ENCODE measurements at regions not wholly inside any gene's neighbourhood (a gene's known extent, or its start where the extent isn't known, plus 50 kb on each side); places are given as distances from the start of the nearest gene placed in this dataset.
"Not testable (repeated sequence)": the region's sequence is repeated elsewhere in the genome, so short reads cannot be mapped to it uniquely, and the experiment has no call there.

DNA sequence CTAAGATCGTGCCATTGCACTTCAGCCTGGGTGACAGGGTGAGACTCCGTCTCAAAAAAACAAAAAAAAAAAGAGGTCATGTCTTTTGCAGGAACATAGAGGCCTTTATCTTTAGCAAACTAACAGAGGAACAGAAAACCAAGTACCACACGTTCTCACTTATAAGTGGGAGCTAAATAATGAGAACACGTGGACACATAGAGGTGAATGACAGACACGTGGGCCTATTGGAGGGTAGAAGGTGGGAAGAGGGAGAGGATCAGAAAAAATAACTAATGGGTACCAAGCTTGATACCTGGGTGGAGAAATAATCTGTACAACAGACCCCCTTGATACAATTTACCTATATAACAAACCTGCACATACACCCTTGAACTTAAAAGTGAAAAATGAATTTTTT lies 401.4 kb upstream of the NAALADL2 start:
- no peak for DNase-seq (ENCODE audit: low spot score)

DNA sequence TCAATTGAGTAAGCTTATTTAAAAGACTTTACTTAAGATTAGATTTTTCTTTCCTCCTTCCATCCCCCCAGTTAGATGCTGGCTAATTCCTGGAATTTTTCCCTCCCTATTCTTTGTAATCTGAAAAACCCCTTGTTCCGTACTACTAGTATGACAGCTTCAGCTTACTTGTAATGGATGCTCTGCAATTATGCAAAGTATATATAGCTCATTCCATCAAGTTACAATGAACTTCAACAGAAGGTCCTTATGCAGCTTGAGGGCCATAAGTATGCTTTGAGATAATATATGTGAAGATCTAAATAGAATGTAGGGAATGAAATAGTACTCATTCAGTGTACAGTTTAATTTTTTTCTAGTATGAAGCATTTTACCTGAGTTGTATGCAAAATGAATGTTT lies 398.3 kb upstream of the NAALADL2 start:
- DNase-seq (ENCODE audit: low spot score) = no peak

DNA sequence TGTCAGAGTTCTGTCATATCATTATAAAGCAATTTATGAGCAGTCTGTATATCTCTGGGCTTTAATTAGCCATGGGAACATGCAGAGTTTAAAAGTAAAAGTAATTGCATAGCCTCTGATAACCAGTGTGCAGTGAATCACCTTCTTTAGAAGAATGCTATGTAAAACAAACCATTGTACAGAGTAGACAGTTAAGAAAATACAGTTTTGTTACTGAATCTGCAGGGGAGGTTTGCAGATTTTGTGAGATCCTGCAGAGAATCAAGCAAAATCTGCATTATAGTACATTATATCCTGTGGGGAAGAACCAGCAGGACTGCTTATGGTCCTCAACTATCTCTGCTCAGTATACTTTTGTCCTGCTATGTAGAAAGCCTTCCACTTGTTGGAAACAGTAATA lies 396.2 kb upstream of the NAALADL2 start:
- no peak for DNase-seq (ENCODE audit: low spot score)

DNA sequence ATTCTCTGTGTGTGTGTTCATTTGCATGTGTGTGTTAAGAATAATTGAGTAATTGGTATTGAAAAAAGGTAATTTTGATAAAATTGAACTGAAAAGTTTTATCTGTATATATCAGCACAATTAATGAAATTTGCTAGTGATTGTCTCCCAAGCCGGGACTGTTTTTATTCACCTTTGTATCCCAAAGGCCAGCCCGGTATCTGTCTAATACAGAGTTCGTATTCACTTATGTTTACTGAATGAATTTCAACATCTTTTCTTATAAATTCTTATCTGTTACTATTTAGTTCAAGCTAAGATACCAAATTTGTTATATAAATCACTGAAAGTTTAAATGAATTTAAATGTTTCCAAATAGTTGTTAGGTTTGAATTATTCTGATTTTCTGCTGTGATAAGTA lies 394.0 kb upstream of the NAALADL2 start:
- no peak for DNase-seq (ENCODE audit: low spot score)

DNA sequence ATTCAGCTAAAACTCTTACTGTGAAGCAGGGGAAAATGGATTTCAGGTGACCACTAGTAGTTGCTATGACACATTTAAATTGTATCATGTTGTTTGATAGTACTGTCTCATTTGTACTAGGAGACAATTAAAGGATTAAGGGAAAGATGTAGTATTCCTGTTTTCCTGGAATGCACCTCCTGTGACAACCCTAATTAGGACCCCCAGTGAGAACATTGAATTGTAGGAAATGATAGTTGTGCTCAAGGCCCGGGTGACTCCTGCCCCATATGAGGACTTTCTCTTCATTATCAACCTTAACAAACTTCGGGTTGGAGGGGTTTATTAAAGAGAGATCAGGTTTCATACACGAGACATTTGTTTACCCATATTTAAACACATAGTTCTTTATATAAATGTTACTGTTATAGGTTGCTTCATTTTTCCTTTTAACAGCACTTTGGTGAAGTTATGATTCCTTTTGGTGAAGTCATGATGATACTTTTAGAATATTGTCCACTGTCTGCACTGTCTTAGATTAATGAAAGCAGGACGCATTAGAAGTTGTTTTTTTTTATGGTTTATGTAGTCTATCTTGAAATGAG lies 392.6 kb upstream of the NAALADL2 start:
- no peak for DNase-seq (ENCODE audit: low spot score)

DNA sequence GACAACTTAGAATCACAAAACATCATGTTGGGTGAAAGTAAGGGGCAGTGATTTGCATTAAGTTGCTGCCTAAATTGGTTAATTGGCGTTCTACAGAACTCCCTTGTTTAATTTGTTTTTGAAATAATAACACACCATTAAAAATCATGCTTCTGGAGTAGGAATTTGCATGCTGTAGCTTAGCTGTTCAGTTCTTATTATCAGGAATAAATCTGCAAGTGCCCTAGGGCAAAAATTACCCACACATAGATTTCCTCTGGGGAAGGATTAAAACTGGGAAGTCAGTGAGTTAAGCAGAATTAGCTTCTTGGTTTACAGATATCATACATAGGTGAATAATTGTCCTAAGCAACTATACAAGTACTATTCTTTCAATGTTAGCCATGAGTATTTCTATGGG lies 381.6 kb upstream of the NAALADL2 start:
- DNase-seq (ENCODE audit: low spot score) = no peak

DNA sequence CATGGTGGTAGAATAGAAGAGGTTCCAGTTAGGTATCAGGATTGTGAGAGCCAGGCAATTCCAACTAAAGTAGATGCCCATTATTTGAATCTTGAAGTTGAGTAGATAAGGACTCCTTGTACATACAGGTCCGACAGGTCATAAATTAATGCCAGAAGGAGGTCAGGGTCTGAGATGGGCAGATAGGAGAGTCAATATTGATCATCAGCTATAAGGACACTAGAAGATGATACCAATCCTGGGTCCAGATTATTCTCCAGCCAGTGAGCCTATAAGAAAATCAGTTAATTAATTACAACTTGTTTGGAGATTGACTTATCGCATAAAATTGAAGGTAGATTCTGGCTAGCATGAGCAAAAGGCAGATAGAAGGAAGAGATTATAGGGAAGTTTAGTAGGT lies 378.4 kb upstream of the NAALADL2 start:
- DNase-seq (ENCODE audit: low spot score) = no peak

DNA sequence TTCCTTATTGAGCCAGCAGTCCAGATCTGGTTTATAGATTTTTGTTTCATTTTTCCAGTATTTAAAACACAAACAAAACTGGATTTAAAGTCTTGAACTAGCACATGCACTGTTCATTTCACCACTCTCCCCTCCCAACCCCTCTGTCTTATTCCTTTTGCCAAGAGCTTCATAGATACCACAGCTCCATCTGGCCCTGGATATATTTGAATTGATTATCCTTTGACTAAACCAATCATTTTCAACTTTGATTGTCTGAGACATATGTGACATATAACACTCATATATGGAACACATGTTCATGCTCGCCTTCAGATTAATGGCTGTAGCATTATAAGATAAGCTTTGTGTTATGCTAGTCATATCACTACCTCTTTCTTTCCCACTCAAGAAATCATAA lies 376.6 kb upstream of the NAALADL2 start:
- no peak for DNase-seq (ENCODE audit: low spot score)

DNA sequence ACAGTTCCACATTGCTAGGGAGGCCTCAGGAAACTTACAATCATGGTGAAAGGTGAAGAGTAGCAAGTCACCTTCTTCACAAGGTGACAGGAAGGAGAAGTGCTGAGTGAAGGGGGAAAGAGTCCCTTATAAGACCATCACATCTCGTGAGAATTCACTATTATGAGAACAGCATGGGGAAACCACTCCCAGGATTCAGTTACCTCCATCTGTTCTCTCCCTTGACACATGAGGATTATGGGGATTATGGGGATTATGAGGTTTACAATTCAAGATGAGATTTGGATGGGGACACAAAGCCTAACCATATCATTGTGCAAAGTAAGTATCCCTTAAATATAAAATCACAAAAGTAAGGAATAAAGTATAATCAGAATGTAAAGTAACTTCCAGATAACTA lies 375.9 kb upstream of the NAALADL2 start:
- no peak for DNase-seq (ENCODE audit: low spot score)

DNA sequence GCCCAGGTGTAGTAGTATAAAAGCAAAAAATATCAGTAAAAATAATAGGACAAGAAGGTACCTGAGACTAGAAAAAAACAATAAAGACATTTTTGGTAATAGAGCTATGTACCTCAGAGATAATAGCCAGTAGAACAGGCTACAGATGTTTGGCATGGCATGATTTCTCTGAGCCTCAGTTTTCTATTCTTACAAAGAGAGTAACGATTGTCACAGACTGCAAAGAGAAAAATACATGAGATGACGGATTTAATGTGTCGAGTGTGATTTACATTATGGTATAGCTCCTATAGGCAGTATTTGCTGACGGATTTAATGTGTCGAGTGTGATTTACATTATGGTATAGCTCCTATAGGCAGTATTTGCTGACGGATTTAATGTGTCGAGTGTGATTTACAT lies 375.3 kb upstream of the NAALADL2 start:
- DNase-seq (ENCODE audit: low spot score) = not testable (repeated sequence)

DNA sequence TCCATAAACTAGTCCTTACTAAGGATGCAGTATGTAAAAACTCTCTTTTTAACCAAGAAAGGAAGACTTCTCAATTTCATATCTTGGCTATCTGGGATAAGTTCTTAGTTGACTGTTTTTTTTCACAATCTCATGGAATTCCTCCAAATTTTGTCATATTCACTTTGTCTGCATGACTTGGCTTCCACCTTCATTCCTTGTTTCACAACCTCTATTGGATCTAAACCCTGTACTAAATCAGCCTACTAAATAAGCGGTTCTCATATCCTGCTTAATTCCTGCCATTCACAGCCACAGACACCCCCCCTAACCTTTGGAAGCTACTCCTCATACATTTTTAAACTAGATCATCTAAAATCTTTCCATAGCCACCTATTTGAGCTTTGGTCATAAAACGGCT lies 370.6 kb upstream of the NAALADL2 start:
- no peak for DNase-seq (ENCODE audit: low spot score)

DNA sequence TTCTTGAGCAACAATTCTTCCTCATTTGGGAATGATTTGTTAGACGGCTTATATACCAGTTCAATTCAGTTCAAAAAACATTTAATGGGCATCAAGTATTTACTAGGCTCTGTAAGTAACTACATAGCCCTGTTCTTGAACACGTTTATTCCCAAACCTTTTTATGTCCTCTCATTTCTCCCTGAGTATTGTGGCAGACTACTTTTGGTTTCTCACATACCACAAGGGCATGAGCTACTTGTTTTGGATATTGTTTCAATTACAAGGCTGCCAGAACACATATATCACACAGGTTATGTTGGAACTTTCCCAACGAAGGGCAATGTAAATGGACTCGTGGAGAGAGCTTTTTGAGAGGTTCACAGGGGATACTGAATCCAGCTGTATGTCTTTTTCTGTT lies 363.8 kb upstream of the NAALADL2 start:
- DNase-seq (ENCODE audit: low spot score) = no peak

DNA sequence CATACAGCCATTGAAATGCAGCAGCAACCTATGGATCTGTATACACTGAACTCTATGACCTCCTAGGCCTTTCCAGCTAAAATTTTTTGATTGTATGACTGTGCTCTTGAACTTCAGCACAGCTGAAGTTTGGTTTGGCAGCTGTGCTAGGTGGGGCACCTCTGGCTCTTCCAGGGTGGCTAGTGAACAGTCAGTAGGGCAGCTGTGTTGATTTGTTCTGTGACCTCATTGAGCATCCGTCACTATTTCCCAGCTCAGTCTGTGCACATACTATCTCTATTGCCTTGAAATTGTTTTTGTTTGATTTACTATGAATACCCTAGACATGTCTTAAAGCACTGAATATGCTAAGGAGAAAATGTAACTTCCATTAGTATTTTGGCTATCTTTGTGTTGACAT lies 363.2 kb upstream of the NAALADL2 start:
- DNase-seq (ENCODE audit: low spot score) = no peak

DNA sequence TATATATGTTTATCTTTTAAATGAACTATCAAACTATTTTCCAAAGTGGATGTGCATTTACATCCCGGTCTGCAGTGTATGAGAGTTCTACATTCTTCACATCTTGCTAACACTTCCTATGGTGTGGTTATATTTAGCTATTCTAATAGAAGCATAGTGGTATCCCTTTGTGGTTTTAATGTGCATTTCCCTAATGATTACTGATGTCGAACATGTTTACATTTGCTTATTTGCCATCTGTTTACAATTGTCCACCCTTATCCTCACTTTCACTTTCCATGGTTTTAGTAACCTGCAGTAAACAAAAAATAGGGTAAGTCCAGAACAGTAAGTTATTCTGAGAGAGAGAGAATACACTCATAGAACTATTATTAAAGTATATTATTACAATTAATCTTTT lies 360.5 kb upstream of the NAALADL2 start:
- peak; percentile 5 for DNase-seq (ENCODE audit: low spot score)

DNA sequence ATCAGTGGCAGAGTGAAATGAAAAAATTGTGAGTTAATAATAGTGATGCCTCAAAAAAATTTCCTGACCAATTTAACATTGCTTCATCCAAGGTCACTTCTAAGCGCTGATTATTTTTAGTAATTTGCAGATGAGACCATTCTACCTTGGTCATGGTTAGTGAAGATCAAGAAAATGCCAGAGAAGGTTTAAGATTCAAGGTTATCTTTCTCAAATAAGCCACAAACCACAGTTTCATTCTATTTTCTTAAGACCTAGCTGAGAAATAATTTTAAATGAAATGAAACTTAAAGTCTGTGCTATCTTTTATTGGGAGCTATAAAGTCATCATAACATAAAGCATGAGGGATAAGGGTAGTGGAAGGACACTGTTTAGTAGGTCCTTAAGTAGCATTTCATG lies 353.9 kb upstream of the NAALADL2 start:
- no peak for DNase-seq (ENCODE audit: low spot score)

DNA sequence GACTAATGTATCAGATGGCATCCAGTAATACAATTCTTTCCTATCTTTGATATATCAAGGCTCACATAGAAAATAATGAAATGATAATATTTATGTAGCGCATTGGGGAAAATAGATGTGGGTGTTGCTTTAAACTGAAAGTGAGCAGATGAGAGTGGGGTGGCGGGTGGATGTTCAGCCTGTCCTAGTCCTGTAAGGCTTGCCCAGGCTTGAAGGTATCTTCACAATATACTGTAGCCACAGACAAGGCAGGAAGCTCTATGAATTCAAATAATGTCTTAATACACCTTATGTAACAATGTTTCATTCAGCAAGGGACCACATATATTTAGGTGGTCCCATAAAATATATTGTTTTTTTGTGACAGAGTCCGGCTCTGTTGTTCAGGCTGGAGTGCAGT lies 334.9 kb upstream of the NAALADL2 start:
- no peak for DNase-seq (ENCODE audit: low spot score)

DNA sequence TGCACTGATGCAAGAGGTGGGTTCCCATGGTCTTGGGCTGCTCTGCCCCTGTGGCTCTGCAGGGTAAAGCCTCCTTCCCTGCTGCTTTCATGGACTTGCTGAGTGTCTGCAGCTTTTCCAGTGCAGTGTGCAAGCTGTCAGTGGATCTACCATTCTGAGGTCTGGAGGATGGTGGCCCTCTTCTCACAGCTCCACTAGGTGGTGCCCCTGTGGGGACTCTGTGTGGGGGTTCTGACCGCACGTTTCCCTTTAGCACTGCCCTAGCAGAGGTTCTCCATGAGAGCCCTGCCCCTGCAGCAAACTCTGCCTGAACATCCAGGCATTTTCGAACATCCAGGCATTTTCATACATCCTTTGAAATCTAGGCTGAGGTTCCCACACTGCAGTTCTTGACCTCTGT lies 329.8 kb upstream of the NAALADL2 start:
- DNase-seq (ENCODE audit: low spot score) = no peak

DNA sequence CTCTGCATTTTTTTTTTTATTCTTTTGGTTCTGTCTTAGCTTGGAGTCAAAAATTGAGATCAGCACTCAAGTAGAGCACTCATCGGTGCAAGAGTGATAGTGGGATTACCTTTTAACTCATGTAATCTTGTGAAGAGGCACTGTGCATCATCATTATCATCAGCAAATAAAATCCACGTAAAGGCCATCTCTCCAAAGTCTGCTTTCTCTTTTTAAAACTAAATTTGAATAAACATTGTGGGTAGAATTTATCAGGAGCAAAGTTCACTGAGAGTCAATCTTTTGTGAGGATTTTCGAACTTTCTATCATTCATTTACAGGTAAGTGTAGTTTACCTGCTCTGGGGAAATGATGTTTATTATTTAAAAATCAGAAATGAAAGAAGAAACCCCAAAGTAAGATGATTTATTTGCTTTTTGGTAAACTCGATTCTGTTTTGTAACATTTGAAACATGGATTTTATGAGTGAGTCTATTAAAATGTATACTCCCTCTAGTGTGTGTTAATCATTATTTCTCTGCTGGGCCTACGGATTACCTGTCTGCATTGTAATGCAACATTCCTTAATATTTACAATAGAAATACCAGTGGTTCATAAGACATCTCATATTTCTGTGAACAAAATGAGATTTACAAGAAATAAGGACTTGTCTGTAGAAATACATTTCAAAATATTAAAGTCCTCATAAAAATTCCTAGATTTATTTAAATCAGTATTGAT lies 327.7 kb upstream of the NAALADL2 start:
- no peak for DNase-seq (ENCODE audit: low spot score)

DNA sequence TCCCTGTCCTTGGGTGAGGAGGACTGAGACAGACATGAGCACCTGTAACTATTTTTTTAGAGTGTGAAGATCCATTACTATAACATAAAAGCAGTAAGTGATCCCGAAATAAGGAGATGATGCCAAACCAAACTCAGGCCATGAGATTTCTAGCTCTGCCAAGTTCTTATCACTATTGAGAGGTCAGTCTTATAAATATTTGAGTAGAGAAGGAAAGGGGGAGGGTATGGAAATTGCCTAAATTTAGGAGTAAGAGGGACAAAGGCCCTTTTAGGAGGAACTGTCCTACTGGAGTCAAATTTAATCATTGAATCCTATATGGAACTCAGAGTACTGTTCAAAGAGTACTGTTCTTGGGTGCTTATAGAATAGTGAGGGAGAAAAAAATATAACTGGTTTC lies 326.9 kb upstream of the NAALADL2 start:
- no peak for DNase-seq (ENCODE audit: low spot score)

DNA sequence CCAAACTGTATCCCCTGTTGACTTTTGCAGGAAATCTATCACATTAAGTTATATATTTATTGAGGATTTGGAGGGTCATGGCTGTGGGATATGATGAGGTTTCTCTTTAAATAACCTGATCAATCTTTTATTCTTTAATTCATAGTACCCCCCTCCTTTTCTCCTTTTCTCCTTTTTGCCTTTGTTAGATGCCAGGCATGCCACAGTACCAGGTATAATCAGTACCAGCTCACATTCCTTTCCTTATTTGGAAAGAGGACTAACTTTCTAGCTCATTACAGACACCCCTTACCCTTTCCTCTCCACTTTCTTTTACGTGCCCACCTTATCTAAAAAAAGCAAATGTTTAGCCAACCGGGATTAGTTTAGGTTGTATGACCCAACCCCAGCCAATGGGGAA lies 326.4 kb upstream of the NAALADL2 start:
- no peak for DNase-seq (ENCODE audit: low spot score)

DNA sequence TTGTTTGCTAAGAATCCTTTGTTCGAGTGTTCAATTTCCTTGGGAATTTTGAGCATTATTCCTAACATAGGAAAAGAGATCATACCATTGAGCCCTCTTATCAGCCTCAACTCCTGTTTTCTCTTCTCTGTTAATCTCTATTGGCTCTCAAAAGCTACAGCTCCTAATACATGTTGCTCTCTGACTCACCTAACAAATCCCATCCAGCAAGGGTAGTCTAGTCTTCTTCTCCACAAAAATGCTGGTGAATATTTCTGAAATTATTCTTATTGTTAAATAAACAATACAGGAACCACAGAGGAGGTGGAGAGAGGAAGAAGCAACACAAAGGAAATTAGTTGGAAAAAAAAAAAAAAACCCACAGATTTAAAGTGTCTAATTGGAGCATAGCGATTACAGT lies 325.8 kb upstream of the NAALADL2 start:
- no peak for DNase-seq (ENCODE audit: low spot score)

DNA sequence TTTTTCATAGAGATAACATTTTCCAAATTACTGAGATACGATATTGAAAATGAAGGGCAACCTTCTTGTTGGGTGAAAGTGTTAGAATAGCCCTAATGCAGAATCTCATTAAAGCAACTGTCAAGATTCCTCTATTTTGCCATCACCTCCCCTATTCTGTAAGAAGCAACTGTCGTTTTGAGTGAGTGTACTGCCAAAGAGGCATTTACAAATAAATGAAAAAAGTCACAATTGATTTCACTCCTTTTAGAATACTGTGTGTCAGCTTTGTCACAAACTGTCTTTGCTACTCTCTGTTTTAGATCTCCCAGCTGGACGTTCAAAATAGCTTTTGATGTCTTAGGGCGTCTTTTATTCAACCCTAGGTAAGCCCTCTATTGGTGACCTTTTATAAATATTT lies 322.8 kb upstream of the NAALADL2 start:
- DNase-seq (ENCODE audit: low spot score) = no peak

DNA sequence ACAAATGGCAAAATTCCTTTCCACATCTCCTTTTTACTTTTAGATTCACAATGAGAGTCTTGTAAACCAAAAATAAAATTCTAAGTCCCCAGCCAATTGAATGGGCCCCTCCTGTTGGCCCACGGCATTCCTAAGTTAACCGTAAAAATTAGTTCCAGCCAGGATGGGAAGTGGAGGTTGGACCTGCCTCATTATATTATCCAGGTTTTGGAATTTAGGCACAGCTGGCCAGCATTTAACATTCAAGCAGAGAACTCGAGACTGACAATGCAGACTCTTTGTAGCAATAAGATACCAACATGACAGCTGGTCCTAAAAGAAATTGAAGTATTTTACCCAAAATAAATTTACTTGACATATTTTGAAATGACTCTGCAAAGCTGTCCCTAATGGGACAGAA lies 321.0 kb upstream of the NAALADL2 start:
- DNase-seq (ENCODE audit: low spot score) = no peak
